Gastroesophageal sphincter (tissue), 4 donors: ENCODE measurements at regions not wholly inside any gene's neighbourhood (a gene's known extent, or its start where the extent isn't known, plus 50 kb on each side); places are given as distances from the start of the nearest gene placed in this dataset.

Source experiments
- ATAC-seq: fragments of 150-250 bp; one replicate; pipeline ENCODE4 v1.9.1; 2016; ENCODE audit warnings: mild to moderate bottlenecking, moderate library complexity
- H3K27ac ChIP-seq, 4 donors: fragments of 200-600 bp; sonication (generic) in 3 of 4; 1 replicate in 3 of 4; 2 replicates in 1 of 4; pipeline ENCODE4 v1.5.1; 2016 to 2019
- H3K27me3 ChIP-seq: fragments of 200-600 bp; sonication (generic); one replicate; pipeline ENCODE4 v1.5.1; 2019
- H3K36me3 ChIP-seq, 2 donors: fragments of 200-600 bp; sonication (generic); one replicate each; pipeline ENCODE4 v1.5.1; 2019; ENCODE audit warnings: control low read depth in 1 of 2
- H3K4me1 ChIP-seq, 3 donors: fragments of 200-600 bp; sonication (generic); 1 replicate in 2 of 3; 2 replicates in 1 of 3; pipeline ENCODE4 v1.5.1; 2016 to 2019; ENCODE audit warnings: control low read depth in 2 of 3
- H3K4me3 ChIP-seq, 2 donors: fragments of 200-600 bp; sonication (generic); one replicate each; pipeline ENCODE4 v1.5.1; 2019; ENCODE audit warnings: mild to moderate bottlenecking in 1 of 2, moderate library complexity in 1 of 2
- H3K9me3 ChIP-seq, 3 donors: fragments of 200-600 bp; sonication (generic); one replicate each; pipeline ENCODE4 v1.5.1; 2017 to 2019; ENCODE audit warnings: control low read depth in 2 of 3
- EP300 ChIP-seq: sonication (generic); formaldehyde crosslinking; IDR thresholded peaks from one replicate; pipeline ENCODE4 v1.6.1; 2017; ENCODE audit warnings: antibody characterized with exemption, mild to moderate bottlenecking
- POLR2A ChIP-seq, 2 donors: fragments of 450-650 bp; IDR thresholded peaks; one replicate each; pipeline ENCODE4 v1.6.1; 2017; ENCODE audit warnings: antibody characterized with exemption in 2 of 2, mild to moderate bottlenecking in 2 of 2, moderate library complexity in 1 of 2
- POLR2AphosphoS5 ChIP-seq: sonication (generic); formaldehyde crosslinking; IDR thresholded peaks from one replicate; pipeline ENCODE4 v1.6.1; 2017; ENCODE audit warnings: antibody characterized with exemption
- WGBS, 2 donors: methylation state at CpG; one replicate each; pipeline ENCODE4 v1.1.5; 2018; ENCODE audit warnings: low coverage in 1 of 2; 5-methylcytosine and 5-hydroxymethylcytosine counted together
- TF ChIP-seq, protein P1 (sequence below), 4 experiments: fragments of 200-600 bp in 2 of 4; fragments of 450-650 bp in 2 of 4; sonication (generic) in 1 of 4; IDR thresholded peaks; one replicate each; pipeline ENCODE4 v1.5.1; 2017 to 2019; ENCODE audit warnings: antibody characterized with exemption in 4 of 4, mild to moderate bottlenecking in 2 of 4, moderate library complexity in 2 of 4

DNA sequence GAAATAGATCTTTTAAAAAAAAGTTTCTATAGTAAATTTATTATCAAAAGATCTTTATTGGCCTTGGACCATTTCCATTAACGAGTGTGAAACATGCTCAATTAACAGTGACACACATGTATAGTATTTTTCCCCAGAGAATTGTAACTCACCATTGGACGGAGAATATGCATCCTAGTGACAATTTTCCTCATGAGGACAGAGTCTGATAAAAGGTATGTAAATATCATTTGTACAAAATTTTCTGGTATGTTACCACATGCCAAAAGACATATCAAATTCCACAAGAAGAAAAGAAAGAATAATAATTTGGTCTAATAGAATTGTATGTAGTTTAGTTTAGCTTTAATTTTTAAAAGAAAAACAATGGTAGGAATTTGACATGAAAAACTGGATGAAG, 1096.0 kb upstream of the FLRT2 start:
- 74 to 86% methylated on average over 2 of the region's 2 CpGs for WGBS, 2 donors
- no peak overlapping the region for H3K27ac ChIP-seq
- no peaks in the 10 kb centered on the region for H3K27me3 ChIP-seq
- no peak for ATAC-seq
- H3K4me3 ChIP-seq: no peak overlapping the region
- no peaks in the 10 kb centered on the region for H3K4me1 ChIP-seq
- TF ChIP-seq EP300 (no peak), POLR2A (IDR thresholded peaks at IDR 0.05) (no peak), POLR2AphosphoS5 (no peak)
- TF ChIP-seq, protein P1, sequence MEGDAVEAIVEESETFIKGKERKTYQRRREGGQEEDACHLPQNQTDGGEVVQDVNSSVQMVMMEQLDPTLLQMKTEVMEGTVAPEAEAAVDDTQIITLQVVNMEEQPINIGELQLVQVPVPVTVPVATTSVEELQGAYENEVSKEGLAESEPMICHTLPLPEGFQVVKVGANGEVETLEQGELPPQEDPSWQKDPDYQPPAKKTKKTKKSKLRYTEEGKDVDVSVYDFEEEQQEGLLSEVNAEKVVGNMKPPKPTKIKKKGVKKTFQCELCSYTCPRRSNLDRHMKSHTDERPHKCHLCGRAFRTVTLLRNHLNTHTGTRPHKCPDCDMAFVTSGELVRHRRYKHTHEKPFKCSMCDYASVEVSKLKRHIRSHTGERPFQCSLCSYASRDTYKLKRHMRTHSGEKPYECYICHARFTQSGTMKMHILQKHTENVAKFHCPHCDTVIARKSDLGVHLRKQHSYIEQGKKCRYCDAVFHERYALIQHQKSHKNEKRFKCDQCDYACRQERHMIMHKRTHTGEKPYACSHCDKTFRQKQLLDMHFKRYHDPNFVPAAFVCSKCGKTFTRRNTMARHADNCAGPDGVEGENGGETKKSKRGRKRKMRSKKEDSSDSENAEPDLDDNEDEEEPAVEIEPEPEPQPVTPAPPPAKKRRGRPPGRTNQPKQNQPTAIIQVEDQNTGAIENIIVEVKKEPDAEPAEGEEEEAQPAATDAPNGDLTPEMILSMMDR (IDR thresholded peaks at IDR 0.05): no peak
- no peaks in the 10 kb centered on the region for H3K9me3 ChIP-seq
- H3K36me3 ChIP-seq: no peaks in the 10 kb centered on the region

DNA sequence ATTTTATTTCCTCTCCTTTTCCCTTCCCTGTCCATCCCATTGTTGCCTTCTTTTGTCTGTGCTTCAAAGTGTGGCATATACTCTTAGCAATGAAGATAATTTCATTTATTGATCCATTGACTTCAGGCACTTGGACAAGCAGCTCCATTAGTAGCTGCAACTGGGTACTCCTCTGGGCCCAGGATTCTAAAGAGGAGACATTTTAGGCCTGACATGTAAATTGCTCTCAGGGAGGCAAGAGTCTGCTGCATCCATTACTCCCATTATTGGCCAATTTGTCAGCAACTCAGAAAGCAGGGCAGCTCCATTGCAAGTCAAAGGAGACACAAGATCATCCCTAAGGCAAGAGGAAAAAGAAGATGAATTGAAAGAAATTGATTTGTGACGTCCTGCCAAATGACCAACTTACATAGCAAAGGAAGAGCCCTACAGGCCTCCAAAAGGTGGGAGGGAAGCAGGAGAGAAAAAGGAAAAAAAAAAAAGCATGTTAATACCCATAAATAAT, 1094.1 kb upstream of the FLRT2 start:
- no peaks in the 10 kb centered on the region for H3K36me3 ChIP-seq
- no peaks in the 10 kb centered on the region for H3K4me1 ChIP-seq
- no peak for TF ChIP-seq POLR2A (IDR thresholded peaks at IDR 0.05)
- no peaks in the 10 kb centered on the region for H3K27me3 ChIP-seq
- H3K4me3 ChIP-seq: no peak overlapping the region
- 100% methylated on average over 1 of the region's 1 CpG; no CpG with 5 or more reads in 1 of the 2 donors for WGBS, 2 donors
- ATAC-seq: no peak
- no peak overlapping the region for H3K27ac ChIP-seq
- no peaks in the 10 kb centered on the region for H3K9me3 ChIP-seq

DNA sequence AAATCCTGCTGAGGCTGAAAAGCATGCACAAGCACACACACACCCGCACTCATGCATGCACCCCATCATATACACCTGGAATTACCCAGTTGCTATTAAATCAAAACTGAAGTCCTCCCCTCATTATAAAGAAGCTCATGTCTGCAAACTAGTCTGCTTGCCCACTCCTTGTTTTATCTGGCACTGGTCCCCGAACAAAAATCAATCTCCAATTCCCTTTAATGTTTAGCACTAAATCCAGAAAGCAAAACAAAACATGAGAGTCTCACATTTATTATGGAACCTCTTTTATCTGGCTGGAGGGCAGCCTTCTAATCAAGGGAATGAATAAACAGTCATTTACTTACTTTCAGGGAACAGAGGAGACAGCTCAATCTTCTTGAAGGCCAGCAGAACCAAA, 1093.4 kb upstream of the FLRT2 start:
- no peak for ATAC-seq
- H3K27ac ChIP-seq: no peak overlapping the region
- TF ChIP-seq POLR2A (IDR thresholded peaks at IDR 0.05): no peak
- no peak for TF ChIP-seq EP300
- TF ChIP-seq, protein P1 (IDR thresholded peaks at IDR 0.05): no peak
- TF ChIP-seq POLR2AphosphoS5: no peak
- no peak overlapping the region for H3K4me3 ChIP-seq
- 58 to 75% methylated on average over 2 of the region's 2 CpGs for WGBS, 2 donors
- no peaks in the 10 kb centered on the region for H3K4me1 ChIP-seq
- H3K27me3 ChIP-seq: no peaks in the 10 kb centered on the region
- H3K9me3 ChIP-seq: no peaks in the 10 kb centered on the region
- H3K36me3 ChIP-seq: no peaks in the 10 kb centered on the region

DNA sequence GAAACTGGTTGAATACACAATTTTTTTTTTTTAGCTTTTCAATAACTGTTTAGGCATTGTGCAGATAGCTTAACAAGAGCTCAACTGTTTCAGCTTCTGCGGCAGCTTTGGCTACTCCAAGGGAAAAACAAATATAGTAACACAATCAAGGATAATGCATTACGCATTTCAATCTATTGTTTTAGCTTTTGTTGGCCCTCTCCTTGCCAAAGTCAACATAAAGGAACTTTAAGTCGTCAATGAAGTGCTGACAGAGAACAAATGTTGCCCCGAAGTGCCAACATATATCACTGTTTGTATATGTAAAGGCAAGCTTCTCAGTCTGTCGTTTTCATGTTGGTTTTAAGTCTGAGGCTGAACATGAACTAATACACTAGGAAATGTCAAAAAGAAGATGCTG, 1087.4 kb upstream of the FLRT2 start:
- Histone ChIP-seq H3K27ac (no peak overlapping the region), H3K4me1 (no peaks in the 10 kb centered on the region), H3K9me3 (no peaks in the 10 kb centered on the region), H3K36me3 (no peaks in the 10 kb centered on the region), H3K27me3 (no peaks in the 10 kb centered on the region), H3K4me3 (no peak overlapping the region)
- no peak for ATAC-seq
- WGBS, 2 donors: 29 to 44% methylated on average over 5 of the region's 5 CpGs
- no peak for TF ChIP-seq EP300
- no peak for TF ChIP-seq POLR2A (IDR thresholded peaks at IDR 0.05)
- TF ChIP-seq POLR2AphosphoS5: no peak
- TF ChIP-seq, protein P1 (IDR thresholded peaks at IDR 0.05): no peak

DNA sequence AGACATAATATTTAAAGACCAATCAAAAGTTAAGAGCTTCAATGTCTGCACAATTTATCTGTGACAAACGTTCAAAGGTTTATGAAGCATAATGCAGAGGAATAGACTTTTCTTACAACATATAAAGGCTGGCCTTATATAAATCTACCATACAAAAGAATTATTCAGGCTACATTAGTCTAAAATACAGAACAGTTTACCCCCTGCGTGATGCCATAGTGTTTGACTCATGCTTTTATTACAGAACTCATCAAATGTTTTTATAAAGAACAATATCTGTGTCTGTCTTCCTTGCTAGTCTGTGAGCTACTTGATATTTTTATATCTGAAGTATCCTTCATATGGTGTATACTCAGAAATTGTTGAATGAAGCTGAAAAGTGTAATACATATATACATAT, 1084.5 kb upstream of the FLRT2 start:
- Histone ChIP-seq H3K36me3 (no peaks in the 10 kb centered on the region), H3K27ac (no peak overlapping the region), H3K4me1 (no peaks in the 10 kb centered on the region), H3K9me3 (no peaks in the 10 kb centered on the region), H3K27me3 (no peaks in the 10 kb centered on the region), H3K4me3 (no peak overlapping the region)
- TF ChIP-seq POLR2A (IDR thresholded peaks at IDR 0.05) (no peak), POLR2AphosphoS5 (no peak), EP300 (no peak)
- TF ChIP-seq, protein P1 (IDR thresholded peaks at IDR 0.05): no peak
- 84 to 86% methylated on average over 2 of the region's 2 CpGs for WGBS, 2 donors
- ATAC-seq: no peak

DNA sequence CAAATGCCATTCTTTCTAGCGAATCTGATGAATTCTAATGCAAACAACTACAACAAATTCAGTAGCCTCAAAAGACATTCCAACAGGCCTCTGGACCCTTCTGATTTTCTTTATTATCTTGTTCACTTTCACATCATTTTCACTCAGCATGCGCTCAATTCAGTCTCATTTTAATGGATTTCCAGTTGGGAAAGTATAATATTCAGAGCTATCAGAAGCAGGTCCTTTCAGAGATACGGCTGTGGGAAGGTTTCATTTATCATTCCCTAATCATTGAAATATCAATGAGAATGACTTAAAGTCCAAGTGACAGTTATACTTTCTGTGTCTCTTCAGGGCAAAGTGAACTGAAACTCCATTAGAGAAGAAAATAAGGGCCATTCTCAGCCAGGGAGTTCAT, 1083.7 kb upstream of the FLRT2 start:
- TF ChIP-seq EP300 (no peak), POLR2A (IDR thresholded peaks at IDR 0.05) (no peak), POLR2AphosphoS5 (no peak)
- TF ChIP-seq, protein P1 (IDR thresholded peaks at IDR 0.05): no peak
- Histone ChIP-seq H3K36me3 (no peaks in the 10 kb centered on the region), H3K4me3 (no peak overlapping the region), H3K4me1 (no peaks in the 10 kb centered on the region), H3K9me3 (no peaks in the 10 kb centered on the region), H3K27me3 (no peaks in the 10 kb centered on the region), H3K27ac (no peak overlapping the region)
- 94 to 100% methylated on average over 3 of the region's 3 CpGs for WGBS, 2 donors
- no peak for ATAC-seq
